Left colon (tissue), 2 donors: ENCODE measurements at regions not wholly inside any gene's neighbourhood (a gene's known extent, or its start where the extent isn't known, plus 50 kb on each side); places are given as distances from the start of the nearest gene placed in this dataset.
"Not testable (repeated sequence)": the region's sequence is repeated elsewhere in the genome, so short reads cannot be mapped to it uniquely, and the experiment has no call there.

ENCODE experiments used
- ATAC-seq: fragments of 200-7000 bp; cut with Tn5 transposase; one replicate; pipeline ENCODE4 v1.9.1; 2020; ENCODE audit warnings: mild to moderate bottlenecking, moderate library complexity
- DNase-seq, 2 donors: peaks; one replicate each; pipeline ENCODE4 v3.0.0-alpha.2; 2020
- intact Hi-C, 2 donors: fragments of 100-400 bp; cut with DNase I in 1 of 2; cut with micrococcal nuclease in 1 of 2; formaldehyde crosslinking; loops; one replicate each; pipeline versions ENCODE4 v1.11.2 to v1.14.0; 2022; cut with DNase I, micrococcal nuclease
- donor health status: DM: no; HTN: no; CAD: no.
- donor health status: DM: yes; HTN: yes; CAD: no.

DNA sequence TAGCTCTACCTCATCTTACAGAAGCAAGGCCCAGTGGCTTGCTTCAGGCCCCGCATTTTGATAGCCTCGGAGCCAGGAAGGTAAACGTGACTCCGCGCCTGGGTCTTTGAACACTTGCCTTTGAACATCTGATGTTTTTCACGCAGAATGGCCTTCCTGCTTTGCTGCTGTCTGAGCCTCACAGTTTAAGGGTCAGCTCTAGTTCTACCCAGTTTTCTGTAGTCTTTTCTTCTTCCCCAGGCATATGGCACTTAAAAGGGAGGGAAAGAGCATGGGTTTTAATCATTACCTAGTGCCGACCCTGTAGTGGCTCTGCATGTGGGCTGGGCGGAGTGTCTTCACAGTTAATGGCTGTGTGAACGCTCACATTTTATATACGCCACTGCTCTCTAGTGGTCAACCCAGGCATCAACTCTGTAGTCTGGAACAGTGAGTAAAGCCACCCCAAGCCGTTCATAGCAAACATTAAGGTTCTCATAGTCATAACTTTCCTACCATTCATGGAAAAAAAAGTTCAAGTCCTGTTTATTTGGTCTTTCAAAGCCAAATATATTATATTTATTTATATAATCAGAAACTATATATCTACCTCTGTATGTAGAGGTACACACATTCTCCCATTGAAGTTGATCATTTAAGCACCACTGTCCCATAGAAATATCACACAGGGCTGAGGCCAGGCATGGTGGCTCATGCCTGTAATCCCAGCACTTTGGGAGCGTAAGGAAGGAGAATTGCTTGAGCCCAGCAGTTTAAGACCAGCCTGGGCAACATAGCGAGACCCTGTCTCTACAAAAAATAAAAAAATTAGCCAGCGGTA, 78.1 kb downstream of the IER5 start:
- intact Hi-C loops, result loop anchor here (5.0 to 10.0 kb wide), 3 partner anchors 289 to 652 kb away; no protein-coding TSS in a partner anchor

DNA sequence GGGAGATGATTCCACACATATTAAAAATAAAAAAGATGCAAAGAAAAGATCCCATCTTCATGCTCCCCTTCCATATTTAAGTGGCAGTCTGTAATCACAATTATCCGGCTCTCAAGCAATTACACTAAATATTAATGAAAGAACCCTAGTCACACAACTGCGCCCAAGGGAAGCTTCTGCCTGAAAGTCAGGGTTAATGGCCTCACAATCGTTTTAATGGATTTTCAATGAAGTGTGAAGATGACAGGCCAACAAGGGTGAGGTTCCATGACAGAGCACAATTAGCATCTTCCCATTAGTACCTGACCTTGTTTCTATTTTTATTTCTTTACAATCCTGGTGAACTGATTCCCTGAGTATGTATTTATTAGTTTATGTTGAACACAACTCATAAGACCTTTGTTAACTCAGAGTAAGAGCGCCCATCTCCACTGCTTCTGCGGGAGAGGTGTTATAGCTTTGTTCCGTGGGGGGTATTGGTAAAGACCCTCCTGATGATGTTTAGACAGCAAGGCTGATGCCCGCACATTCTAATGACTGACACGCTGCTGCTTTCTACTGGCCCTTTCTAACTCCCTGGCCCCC, 80.9 kb downstream of the IER5 start:
- DNase-seq (no peak), ATAC-seq (no peak)
- intact Hi-C loops, result loop anchor here (5.0 to 10.0 kb wide), 3 partner anchors 292 to 655 kb away; no protein-coding TSS in a partner anchor

More for the DNA sequence above, 78.1 kb downstream of the IER5 start:
- peak; percentile 51 to 75 for DNase-seq
- ATAC-seq, result peak; percentile 99

DNA sequence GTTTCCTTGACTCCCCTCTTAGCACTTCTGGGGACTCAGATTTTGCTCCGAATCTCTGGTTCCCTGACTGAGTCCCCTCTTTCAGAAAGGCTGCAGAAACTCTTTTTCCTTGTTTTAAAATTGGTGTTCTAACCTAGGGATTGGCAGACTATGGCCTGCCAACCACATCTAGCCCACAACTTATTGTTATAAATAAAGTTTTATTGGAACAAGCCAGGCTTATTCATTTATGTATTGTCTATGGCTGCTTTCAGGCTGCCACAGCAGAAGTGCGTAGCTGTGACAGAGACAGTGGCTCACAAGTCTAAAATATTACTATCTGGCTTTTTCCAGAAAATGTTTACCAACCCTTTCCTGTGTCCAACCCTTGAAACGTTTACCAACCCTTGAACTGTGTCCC, 81.7 kb downstream of the IER5 start:
- intact Hi-C loops, result loop anchor here in 1 of 2 donors (5.0 kb wide), 1 partner anchor 278 kb away; no protein-coding TSS in a partner anchor
- DNase-seq (no peak), ATAC-seq (no peak)

DNA sequence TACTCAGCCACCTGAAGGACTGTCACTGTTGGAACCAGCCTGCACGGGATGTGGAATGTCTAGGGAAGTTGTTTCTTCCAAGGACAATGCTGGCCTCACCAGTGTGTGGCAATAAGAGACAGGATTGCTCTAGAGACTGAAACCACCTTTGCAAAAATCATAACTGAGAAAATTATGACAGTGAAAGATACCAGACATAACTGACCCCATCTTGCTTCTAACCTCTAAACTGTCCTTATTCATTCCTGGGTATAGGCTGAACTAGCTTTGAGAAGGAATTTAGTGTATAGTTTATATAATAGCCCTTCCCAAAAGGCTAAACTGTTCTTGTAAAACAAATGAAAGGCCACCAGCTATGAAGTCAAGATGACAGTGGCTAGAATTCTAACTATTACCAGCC, 83.6 kb downstream of the IER5 start:
- intact Hi-C loops, result loop anchor here in 1 of 2 donors (5.0 kb wide), 1 partner anchor 280 kb away; no protein-coding TSS in a partner anchor
- ATAC-seq, result no peak
- no peak for DNase-seq

DNA sequence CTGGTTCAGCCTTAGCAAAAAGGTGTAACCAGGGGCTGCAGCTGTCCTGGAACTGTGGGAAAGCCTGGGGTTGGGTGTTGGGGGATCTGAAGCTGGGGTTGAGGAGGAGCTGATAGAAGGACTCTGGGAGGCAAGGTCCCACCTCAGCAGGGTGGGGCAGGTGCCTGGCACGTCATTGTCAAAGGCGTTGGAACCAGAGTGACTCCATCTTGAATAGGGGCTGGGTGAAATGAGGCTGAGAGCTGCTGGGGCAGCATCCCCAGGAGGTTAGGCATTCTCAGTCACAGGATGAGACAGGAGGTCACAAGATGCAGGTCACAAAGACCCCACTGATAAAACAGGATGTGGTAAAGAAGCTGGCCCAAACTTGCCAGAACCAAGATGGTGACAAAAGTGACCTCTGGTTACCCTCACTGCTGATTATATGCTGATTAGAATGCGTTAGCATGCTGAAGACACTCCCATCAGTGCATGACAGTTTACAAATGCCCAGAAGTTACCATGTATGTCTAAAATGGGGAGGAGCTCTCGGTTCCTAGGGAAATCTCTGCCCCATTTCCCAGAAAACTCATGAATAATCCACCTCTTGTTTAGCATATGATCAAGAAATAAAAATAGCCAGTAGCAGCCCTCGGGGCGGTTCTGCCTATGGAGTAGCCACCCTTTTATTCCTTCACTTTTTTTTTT, 85.4 kb downstream of the IER5 start:
- intact Hi-C loops, result loop anchor here in 1 of 2 donors (5.0 kb wide), 1 partner anchor 282 kb away; no protein-coding TSS in a partner anchor
- DNase-seq (no peak), ATAC-seq (no peak)

DNA sequence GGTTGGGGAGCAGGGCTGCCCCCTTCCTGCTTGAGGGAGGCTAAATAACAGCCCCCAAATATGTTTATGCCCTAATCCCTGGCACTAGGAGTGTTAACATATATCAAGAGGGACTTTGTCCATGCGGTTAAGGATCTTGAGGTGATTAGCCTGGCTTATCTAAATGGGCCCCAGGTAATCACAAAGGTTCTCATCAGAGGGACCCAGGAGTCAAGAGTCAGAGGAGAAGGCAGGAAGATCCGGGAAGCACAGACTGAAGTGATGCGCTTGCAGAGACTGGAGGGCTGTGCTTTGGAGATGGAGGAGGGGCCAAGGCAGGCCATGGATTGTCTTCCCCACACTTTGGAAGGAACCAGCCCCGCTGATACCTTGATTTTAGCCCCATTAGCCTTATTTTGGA, 86.4 kb downstream of the IER5 start:
- no peak for DNase-seq
- no peak for ATAC-seq
- intact Hi-C loops, result loop anchor here in 1 of 2 donors (5.0 kb wide), 1 partner anchor 283 kb away; no protein-coding TSS in a partner anchor

DNA sequence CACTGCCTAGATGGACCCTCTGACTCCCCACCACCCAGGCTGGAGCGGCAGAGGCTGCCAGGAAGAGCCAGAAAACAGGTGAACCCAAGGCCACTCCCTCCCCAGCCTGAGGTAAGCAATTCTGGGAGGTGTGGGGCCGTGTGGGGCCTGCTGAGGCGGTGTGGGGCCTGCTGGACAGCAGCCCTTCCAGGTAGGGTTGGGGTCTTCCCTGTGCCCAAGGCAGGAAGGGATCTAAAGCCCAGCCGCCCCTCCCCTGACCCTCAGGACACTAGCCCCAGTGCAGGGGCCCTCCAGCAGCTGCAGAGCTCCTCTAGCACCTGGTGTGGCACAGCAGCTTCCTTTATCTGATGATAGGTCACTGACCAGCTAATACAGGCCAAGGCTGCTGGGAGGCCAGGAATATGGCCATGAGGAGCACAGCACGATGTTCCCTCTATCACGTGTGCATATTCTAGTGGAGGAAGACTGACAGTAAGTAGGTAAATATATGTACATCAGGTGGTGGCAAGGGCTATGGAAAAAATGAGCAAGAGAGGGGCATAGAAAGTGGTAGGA, 86.9 kb downstream of the IER5 start:
- intact Hi-C loops, result no loop called here
- ATAC-seq, result no peak
- DNase-seq, result no peak

DNA sequence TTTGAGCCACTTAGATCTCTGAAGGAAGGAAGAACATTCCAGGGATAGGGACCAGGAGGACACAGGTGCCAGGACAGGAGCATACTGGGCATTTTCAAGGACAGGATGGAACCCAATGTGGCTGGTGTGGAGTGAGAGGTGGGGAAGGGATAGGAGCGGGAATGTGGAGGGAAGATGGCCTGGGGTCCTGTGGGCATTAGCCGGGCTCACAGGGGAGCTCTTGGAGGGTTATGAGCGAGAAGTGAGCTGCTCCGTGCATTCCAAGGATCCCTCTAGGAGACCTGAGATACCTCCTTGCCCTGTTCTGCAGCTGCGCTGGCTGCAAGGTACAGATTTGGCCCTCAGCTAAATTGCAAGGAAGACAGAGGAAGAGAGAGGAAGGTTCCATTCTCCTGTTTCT, 87.5 kb downstream of the IER5 start:
- DNase-seq, result no peak
- intact Hi-C loops, result no loop called here
- no peak for ATAC-seq

DNA sequence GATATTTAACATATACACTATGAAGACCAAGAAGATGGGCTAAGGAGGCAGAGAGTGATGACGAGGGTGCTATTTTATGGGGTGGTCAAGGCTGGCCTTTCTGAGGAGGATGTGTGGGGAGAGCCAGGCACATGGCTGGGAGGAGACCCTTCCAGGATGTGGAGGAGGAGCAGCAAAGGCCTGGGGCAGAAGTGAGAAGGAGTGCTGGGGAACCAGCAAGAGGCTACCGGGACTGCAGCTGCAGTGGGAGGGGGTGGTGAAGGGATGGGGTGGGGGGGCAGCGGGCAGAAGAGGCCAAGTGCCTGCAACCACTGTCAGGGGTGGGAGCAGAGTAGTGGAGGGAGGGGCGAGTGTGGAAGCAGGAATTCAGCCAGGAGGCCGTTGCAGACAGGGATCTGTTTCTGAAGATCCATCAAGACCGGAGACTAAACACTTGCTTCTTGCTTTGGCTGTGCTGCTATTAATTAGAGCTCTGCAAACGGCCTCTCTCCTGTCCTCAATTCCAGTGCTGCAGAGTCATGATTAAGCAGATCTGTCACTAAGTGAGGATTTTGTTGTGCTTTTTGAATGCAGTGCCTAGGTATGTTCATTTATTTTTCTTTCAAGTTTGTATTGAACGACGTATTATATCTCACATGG, 89.9 kb downstream of the IER5 start:
- intact Hi-C loops, result no loop called here
- no peak for DNase-seq
- ATAC-seq, result no peak

DNA sequence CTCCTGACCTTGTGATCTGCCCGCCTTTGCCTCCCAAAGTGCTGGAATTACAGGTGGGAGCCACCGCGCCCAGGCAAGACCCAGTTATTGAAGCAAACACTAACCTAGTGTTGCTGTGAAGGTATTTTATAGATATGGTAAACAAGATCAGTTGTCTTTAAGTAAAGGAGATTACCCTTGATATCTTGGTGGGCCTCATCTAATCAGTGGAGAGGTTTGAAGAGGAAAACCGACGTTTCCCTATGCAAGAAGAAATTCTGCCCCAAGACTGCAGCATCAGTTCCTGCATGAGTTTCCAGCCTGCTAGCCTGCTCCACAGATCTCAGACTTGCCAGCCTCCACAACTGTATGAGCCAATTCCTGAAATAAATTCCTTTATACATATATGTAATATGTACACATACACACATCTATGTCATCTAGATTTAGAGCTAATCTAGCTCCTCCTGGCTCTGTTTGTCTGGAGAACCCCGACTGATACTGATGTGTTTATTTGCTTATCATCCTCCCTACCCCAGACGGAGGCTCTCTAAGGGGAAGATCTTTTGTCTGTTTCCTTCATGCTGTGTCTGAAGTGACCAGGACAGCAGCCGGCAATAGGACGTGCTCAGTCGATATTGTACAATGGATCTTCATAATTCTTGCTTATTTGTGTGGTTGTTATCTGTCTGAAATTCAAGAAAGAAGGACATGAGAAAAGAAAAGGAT, 90.9 kb downstream of the IER5 start:
- no peak for DNase-seq
- ATAC-seq, result no peak
- intact Hi-C loops, result no loop called here

DNA sequence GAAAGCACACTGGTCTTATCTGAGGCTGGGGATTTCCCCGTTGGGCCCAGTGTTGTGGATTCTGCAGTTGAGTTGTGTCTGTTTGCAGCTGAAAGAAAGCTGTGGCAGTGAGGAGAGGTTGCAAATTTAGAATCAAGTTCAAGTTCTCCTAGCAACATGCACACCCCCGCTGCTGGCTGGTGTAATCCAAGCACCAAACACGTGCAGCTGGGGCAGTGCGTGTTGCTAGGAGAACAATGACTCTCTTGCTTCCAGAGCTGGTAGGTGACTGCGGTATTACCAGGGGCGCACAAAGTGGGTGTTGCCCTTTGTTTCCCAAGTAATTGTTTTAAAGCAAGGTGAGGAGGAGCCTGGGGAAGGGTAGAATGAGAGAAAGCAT, 91.5 kb downstream of the IER5 start:
- DNase-seq (peak in 1 of 2 donors; percentile 25), ATAC-seq (peak; percentile 30)
- intact Hi-C loops, result no loop called here

DNA sequence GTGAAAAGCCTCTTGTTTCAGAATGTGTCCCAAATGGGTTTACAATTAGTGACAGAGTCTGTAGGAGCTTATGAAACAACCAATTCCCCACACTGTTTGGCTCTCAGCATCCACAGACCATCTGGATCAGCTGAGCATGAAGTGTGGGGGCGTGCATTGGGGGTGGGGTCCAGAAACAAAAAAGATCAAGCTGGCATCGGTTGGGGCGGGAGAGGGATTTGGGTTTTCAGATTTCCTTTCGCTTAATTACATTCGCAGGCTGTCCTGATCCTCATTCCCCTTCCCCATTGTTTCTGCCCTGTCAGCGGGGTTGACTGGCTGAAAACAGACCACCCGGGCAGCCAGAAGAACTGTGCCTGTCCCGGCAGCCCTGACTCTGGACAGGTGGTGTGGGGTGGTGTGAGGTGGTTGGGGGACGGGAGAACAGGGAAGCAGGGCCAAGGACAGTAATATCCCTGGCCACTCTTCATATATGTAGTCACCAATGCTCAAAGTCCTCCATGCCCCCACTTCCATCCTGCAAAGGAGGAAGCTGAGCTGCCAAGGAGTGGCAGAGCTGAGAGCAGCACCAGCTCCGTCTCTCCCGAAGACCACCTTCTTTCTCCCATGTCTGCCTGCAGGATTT, 92.0 kb downstream of the IER5 start:
- intact Hi-C loops, result no loop called here
- DNase-seq (no peak), ATAC-seq (no peak)

DNA sequence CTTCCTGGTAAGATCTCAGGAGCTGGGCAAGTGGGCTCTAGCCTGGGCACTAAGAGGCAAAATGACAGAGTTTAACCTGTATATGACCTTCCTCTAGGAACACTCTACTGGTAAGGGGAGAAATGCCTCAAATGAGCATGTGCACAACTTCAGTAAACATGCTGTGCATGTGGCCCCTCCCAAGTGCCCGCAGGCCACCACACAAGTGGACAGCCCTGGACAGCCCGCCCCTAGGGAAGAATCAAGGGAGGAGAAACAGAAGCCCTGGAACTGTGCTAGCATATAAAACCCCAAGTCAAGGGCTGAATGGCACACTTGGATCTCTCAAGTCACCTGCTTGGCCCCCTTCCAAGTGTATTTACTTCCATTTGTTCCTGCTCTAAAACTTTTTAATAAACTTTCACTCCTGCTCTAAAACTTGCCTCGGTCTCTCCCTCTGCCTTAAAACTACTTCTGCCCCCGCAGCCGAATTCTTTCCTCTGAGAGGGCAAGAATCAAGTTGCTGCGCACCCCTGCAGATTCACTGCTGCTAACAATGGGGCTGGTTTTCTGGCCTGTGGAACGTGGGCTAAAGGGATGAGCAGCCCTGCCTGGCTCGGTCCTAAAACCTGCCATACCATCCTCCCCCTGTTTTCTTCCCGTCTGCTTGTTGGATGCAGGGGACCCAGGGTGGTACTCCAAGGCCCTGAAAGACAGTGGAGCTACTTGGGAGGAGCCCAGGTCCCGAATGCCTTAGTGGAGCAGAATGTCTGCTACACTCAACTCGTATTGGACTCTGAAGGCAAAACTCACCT, 93.5 kb downstream of the IER5 start:
- DNase-seq (no peak), ATAC-seq (no peak)
- intact Hi-C loops, result no loop called here

DNA sequence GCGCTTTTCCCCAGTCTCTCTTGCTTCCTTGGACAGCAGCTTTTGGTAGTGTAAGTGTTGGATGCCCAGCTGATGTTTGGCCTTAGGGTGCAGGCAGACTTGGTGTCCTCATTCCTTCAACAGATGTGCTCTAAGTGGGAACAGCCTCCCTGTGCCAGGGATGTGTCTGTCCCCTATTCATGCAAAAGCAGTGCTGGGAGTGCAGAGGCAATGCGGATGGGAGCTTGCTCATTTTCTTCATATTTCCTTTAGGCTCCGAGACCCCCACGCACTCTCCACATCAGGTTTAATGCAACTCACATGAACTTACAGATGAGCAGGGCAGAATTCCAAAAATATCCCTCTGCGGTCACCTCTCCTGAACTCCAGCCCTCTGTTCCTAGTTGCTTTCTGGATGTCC, 96.1 kb downstream of the IER5 start:
- ATAC-seq (no peak), DNase-seq (no peak)
- intact Hi-C loops, result loop anchor here in 1 of 2 donors (5.0 kb wide), 1 partner anchor 243 kb away; no protein-coding TSS in a partner anchor

DNA sequence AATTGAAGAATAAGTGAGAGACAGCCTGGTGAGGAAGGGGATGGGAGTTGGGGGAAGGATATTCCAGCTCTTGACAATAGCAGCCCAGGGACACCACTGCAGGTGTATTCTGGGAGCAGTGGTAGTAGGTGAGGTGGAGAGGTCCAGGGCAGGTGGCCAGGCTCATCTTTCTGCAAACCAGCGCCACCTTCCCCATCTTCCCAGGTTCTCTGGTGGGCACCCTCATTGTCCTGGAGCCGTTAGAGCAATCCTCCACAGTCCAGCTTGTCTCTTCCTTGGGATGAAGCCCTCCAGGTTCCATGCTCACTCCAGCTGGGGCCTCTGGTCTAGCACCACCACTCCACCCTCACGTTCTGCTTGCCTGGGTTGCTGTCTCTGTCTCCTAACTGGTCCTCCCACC, 97.0 kb downstream of the IER5 start:
- ATAC-seq, result no peak
- DNase-seq, result no peak
- intact Hi-C loops, result loop anchor here in 1 of 2 donors (5.0 kb wide), 1 partner anchor 242 kb away; no protein-coding TSS in a partner anchor

DNA sequence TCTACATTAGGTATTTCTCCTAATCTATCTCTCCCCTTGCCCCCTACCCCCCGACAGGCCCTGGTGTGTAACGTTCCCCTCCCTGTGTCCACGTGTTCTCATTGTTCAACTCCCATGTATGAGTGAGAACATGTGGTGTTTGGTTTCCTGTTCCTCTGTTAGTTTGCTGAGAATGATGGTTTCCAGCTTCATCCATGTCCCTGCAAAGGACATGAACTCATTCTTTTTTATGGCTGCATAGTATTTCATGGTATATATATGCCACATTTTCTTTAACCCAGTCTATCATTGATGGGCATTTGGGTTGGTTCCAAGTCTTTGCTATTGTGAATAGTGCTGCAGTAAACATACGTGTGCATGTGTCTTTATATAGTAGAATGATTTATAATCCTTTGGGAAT, 97.6 kb downstream of the IER5 start:
- not testable (repeated sequence) for ATAC-seq

More for the DNA sequence above, 97.6 kb downstream of the IER5 start:
- not testable (repeated sequence) for DNase-seq
- intact Hi-C loops, result loop anchor here in 1 of 2 donors (5.0 kb wide), 1 partner anchor 241 kb away; no protein-coding TSS in a partner anchor
